HepG2 (cell line): ENCODE measurements at regions not wholly inside any gene's neighbourhood (a gene's known extent, or its start where the extent isn't known, plus 50 kb on each side); places are given as distances from the start of the nearest gene placed in this dataset.
A peak's percentile ranks its signal among the peaks of the same experiment; 100 is the strongest.

Experiments
- ATAC-seq: fragments of 200-7000 bp; cut with Tn5 transposase; 3 replicates; pipeline ENCODE4 v1.9.1; 2020; ENCODE audit warnings: mild to moderate bottlenecking, moderate library complexity
- BruUV-seq: library from RNA; stranded (reverse); fragments of 400-500 nt; replicated peaks from 2 replicates; lab custom pipeline; 2021; lab: Mats Ljungman, UMichigan
- CTCF ChIA-PET: fragments of 300-600 bp; formaldehyde crosslinking; extraction: SDS; loops from one replicate; lab custom pipeline; 2021; ENCODE audit warnings: low total read pairs, inconsistent platforms, low intra/inter-chr PET ratio; lab: Yijun Ruan, JAX
- POLR2A ChIA-PET: fragments of 350-600 bp; sonication (Branson Sonifier 250); formaldehyde crosslinking; loops from one replicate; lab custom pipeline; 2020; ENCODE audit warnings: antibody characterized with exemption, inconsistent platforms; lab: Yijun Ruan, JAX
- DNase-seq: peaks from one replicate; pipeline ENCODE4 v3.0.0-alpha.2; 2015; ENCODE audit warnings: low spot score
- FAIRE-seq: peaks from 3 replicates; lab custom pipeline; 2011; peaks lifted over from hg19 to GRCh38; lab: Jason Lieb, UNC
- H2AFZ ChIP-seq: one replicate; pipeline ENCODE4 v1.6.1; 2011; ENCODE audit warnings: low read length, inconsistent platforms
- H3K27ac ChIP-seq: fragments of 300-600 bp; 3 replicates; pipeline ENCODE4 v1.8.0; 2011; ENCODE audit warnings: mixed run types, mild to moderate bottlenecking, mixed read lengths, low read length, inconsistent platforms; ENCODE audit not compliant: insufficient read depth; ENCODE audit errors: extremely low read length
- H3K27me3 ChIP-seq, 2 experiments: fragments of 200-600 bp in 1 of 2; 2 replicates in 1 of 2; 3 replicates in 1 of 2; pipeline versions ENCODE4 v1.6.0 to v1.8.0; 2011; ENCODE audit warnings: low read length in 2 of 2, mild to moderate bottlenecking in 2 of 2, moderate library complexity in 2 of 2, inconsistent platforms in 1 of 2; ENCODE audit not compliant: insufficient read depth in 2 of 2, control insufficient read depth in 1 of 2
- H3K36me3 ChIP-seq, 2 experiments: fragments of 200-600 bp in 1 of 2; replicated peaks in 1 of 2; 2 replicates in 1 of 2; 3 replicates in 1 of 2; pipeline versions ENCODE4 v1.5.1 to v1.8.0; 2011; ENCODE audit warnings: low read length in 2 of 2, inconsistent platforms in 1 of 2; ENCODE audit not compliant: insufficient read depth in 2 of 2, control insufficient read depth in 1 of 2
- H3K4me1 ChIP-seq: 2 replicates; pipeline ENCODE4 v1.5.1; 2012; ENCODE audit warnings: low read length, inconsistent platforms; ENCODE audit not compliant: insufficient read depth
- H3K4me2 ChIP-seq: 2 replicates; pipeline ENCODE4 v1.6.0; 2011; ENCODE audit warnings: low read depth, low read length, inconsistent platforms
- H3K4me3 ChIP-seq, 3 experiments: fragments of 200-600 bp in 1 of 3; sonication (generic), shearing (Covaris generic) in 1 of 3; replicated peaks in 1 of 3; 2 replicates each; pipeline ENCODE4 v1.5.1; 2011 to 2016; ENCODE audit warnings: low read length in 3 of 3, inconsistent platforms in 2 of 3, low read depth in 2 of 3, mild to moderate bottlenecking in 2 of 3, control low read depth in 1 of 3, mixed read lengths in 1 of 3; ENCODE audit not compliant: insufficient read depth in 1 of 3
- H3K79me2 ChIP-seq: one replicate; pipeline ENCODE4 v1.6.1; 2011; ENCODE audit warnings: low read length, inconsistent platforms; ENCODE audit not compliant: insufficient read depth
- H3K9ac ChIP-seq: 2 replicates; pipeline ENCODE4 v1.6.0; 2011; ENCODE audit warnings: mild to moderate bottlenecking, low read depth, low read length, inconsistent platforms; ENCODE audit not compliant: insufficient read depth
- H3K9me3 ChIP-seq: 2 replicates; pipeline ENCODE4 v1.5.1; 2012; ENCODE audit warnings: mild to moderate bottlenecking, low read length
- H4K20me1 ChIP-seq: 2 replicates; pipeline ENCODE4 v1.6.0; 2011; ENCODE audit warnings: inconsistent platforms, mild to moderate bottlenecking, low read length, moderate library complexity; ENCODE audit not compliant: insufficient read depth
- ATF7 ChIP-seq, 2 experiments: fragments of 450-650 bp in 1 of 2; sonication (generic) in 1 of 2; formaldehyde crosslinking in 1 of 2; IDR thresholded peaks; 2 replicates each; pipeline versions ENCODE4 v1.4.0 to v1.6.1; 2016 to 2020; ENCODE audit warnings: antibody characterized with exemption in 1 of 2, mild to moderate bottlenecking in 1 of 2, missing genetic modification reagents in 1 of 2
- CREB1 ChIP-seq, 2 experiments: fragments of 450-650 bp in 1 of 2; IDR thresholded peaks; 2 replicates each; pipeline ENCODE4 v1.6.1; 2016 to 2017; ENCODE audit warnings: control low read depth in 1 of 2, mild to moderate bottlenecking in 1 of 2, missing compliant biosample characterization in 1 of 2, missing genetic modification characterization in 1 of 2
- MAFF ChIP-seq: IDR thresholded peaks from 2 replicates; pipeline ENCODE4 v1.6.1; 2011; ENCODE audit warnings: low read depth, low read length, improper control_type of control experiment
- MAFK ChIP-seq, 2 experiments: IDR thresholded peaks in 1 of 2; conservative IDR thresholded peaks in 1 of 2; 2 replicates each; pipeline ENCODE4 v1.6.1; 2011; ENCODE audit warnings: improper control_type of control experiment in 2 of 2, low read length in 2 of 2
- MNT ChIP-seq: fragments of 450-650 bp; IDR thresholded peaks from 2 replicates; pipeline ENCODE4 v1.6.1; 2016
- MYC ChIP-seq: sonication (generic); formaldehyde crosslinking; IDR thresholded peaks from 2 replicates; pipeline ENCODE4 v1.9.0; 2021; ENCODE audit warnings: missing genetic modification reagents, borderline replicate concordance
- SP5 ChIP-seq: IDR thresholded peaks from 2 replicates; pipeline ENCODE4 v1.6.1; 2016; ENCODE audit warnings: low read depth, borderline replicate concordance
- ZBTB21 ChIP-seq: sonication (generic); formaldehyde crosslinking; IDR thresholded peaks from 2 replicates; pipeline ENCODE4 v1.4.0; 2020; ENCODE audit warnings: missing genetic modification reagents
- ZNF160 ChIP-seq: sonication (generic); formaldehyde crosslinking; IDR thresholded peaks from 2 replicates; pipeline ENCODE4 v1.8.0; 2022; ENCODE audit warnings: mild to moderate bottlenecking, inconsistent platforms, missing genetic modification reagents
- ZNF234 ChIP-seq: sonication (generic); formaldehyde crosslinking; conservative IDR thresholded peaks from 2 replicates; pipeline ENCODE4 v1.5.1; 2020; ENCODE audit warnings: mild to moderate bottlenecking, missing genetic modification reagents
- WGBS: methylation state at CpG from one replicate; pipeline ENCODE4 v1.1.6; 2017; ENCODE audit warnings: low lambda C conversion rate; 5-methylcytosine and 5-hydroxymethylcytosine counted together
- in situ Hi-C: cut with HindIII; loops from 2 replicates; pipeline ENCODE4 v1.10.0; 2017; ENCODE audit warnings: low pct_unique_long_range_greater_than_20kb; ENCODE audit not compliant: extremely low pct_ligation_motif_present
- intact Hi-C: fragments of 100-400 bp; cut with micrococcal nuclease; formaldehyde crosslinking; loops from one replicate; pipeline ENCODE4 v1.10.0; 2022; ENCODE audit not compliant: unreplicated experiment

GRCh38 chr7:89593125-89593524 is 561.1 kb upstream of the STEAP1 start:
- no peak for FAIRE-seq
- H4K20me1 ChIP-seq: no peaks in the 10 kb centered on the region
- H2AFZ ChIP-seq: no peak overlapping the region
- no peaks in the 10 kb centered on the region for H3K4me1 ChIP-seq
- 1% methylated on average over 5 of the region's 5 CpGs for WGBS
- in situ Hi-C loops (no loop called here), intact Hi-C loops (no loop called here)
- no peak for TF ChIP-seq ZNF160
- TF ChIP-seq MYC (CRISPR knock-in tag): no peak
- TF ChIP-seq ZNF234: no peak
- TF ChIP-seq ATF7 (IDR thresholded peaks at IDR 0.05): peak; percentile 60
- TF ChIP-seq ATF7 (CRISPR knock-in tag; IDR thresholded peaks at IDR 0.05): no peak
- no peak for TF ChIP-seq MNT
- peak; percentile 60; the same call in 1 of the 2 replicates for TF ChIP-seq CREB1 (IDR thresholded peaks at IDR 0.05)
- no peak for TF ChIP-seq CREB1 (CRISPR knock-in tag; IDR thresholded peaks at IDR 0.05)
- TF ChIP-seq ZBTB21 (CRISPR knock-in tag): no peak
- no peak overlapping the region for H3K9ac ChIP-seq
- no peak overlapping the region for H3K27ac ChIP-seq
- H3K36me3 ChIP-seq: no peaks in the 10 kb centered on the region
- ChIA-PET POLR2A (no interaction called here), CTCF (no interaction called here)
- H3K79me2 ChIP-seq: no peaks in the 10 kb centered on the region
- DNase-seq: no peak
- H3K27me3 ChIP-seq: no peaks in the 10 kb centered on the region
- peaks cover 50% of the 10 kb centered on the region for H3K9me3 ChIP-seq
- ATAC-seq: no peak
- H3K4me3 ChIP-seq: no peak overlapping the region
- H3K4me2 ChIP-seq: no peak overlapping the region
- no TSS peak for BruUV-seq

GRCh38 chr7:89602984-89603383 is 551.3 kb upstream of the STEAP1 start:
- peaks cover 46% of the 10 kb centered on the region for H3K9me3 ChIP-seq
- ATAC-seq: no peak
- H3K4me2 ChIP-seq: no peak overlapping the region
- no peak for DNase-seq
- TF ChIP-seq MAFK (conservative IDR thresholded peaks at IDR 0.05 in 1 of 2, IDR thresholded peaks at IDR 0.05 in 1 of 2; ENCODE audit: low read length in 2 of 2) (peak; percentile 98 to 99), MAFF (peak; percentile 99), SP5 (CRISPR knock-in tag) (no peak)
- WGBS: 0% methylated on average over 1 of the region's 1 CpG
- H3K27me3 ChIP-seq: no peaks in the 10 kb centered on the region
- ChIA-PET POLR2A (no interaction called here), CTCF (no interaction called here)
- no peak overlapping the region for H3K4me3 ChIP-seq
- H3K9ac ChIP-seq: no peak overlapping the region
- H3K79me2 ChIP-seq: no peaks in the 10 kb centered on the region
- no peaks in the 10 kb centered on the region for H3K4me1 ChIP-seq
- H3K36me3 ChIP-seq: no peaks in the 10 kb centered on the region
- no peak overlapping the region for H2AFZ ChIP-seq
- in situ Hi-C loops: no loop called here
- intact Hi-C loops: no loop called here
- H4K20me1 ChIP-seq: no peaks in the 10 kb centered on the region
- BruUV-seq: no TSS peak
- H3K27ac ChIP-seq: no peak overlapping the region
- FAIRE-seq: no peak
